ENCODE measurements at regions not wholly inside any gene's neighbourhood (a gene's known extent, or its start where the extent isn't known, plus 50 kb on each side); places are given as distances from the start of the nearest gene placed in this dataset.

- TF ChIP-seq CTCF (IDR thresholded peaks at IDR 0.05) (no peak), POLR2AphosphoS5 (IDR thresholded peaks at IDR 0.05) (no peak), POLR2A (IDR thresholded peaks at IDR 0.05) (no peak)
Measured at GRCh38 chr6:99121748-99122147, 174.0 kb upstream of the FBXL4 start.

Data from breast epithelium (tissue), 3 donors.